B cell (primary cell): ENCODE measurements at regions not wholly inside any gene's neighbourhood (a gene's known extent, or its start where the extent isn't known, plus 50 kb on each side); places are given as distances from the start of the nearest gene placed in this dataset.

Experiments
- ATAC-seq: fragments of 200-7000 bp; cut with Tn5 transposase; one replicate; pipeline ENCODE4 v1.10.0; 2021; ENCODE audit warnings: low read depth, mild to moderate bottlenecking, moderate number of reproducible peaks, moderate library complexity
- CTCF ChIA-PET: fragments of 350-600 bp; sonication (Branson Sonifier 250); formaldehyde crosslinking; loops from one replicate; lab custom pipeline; 2021; ENCODE audit warnings: antibody characterized with exemption, inconsistent platforms; lab: Charles Lee
- POLR2A ChIA-PET: fragments of 350-600 bp; sonication (Branson Sonifier 250); formaldehyde crosslinking; loops from one replicate; lab custom pipeline; 2021; ENCODE audit warnings: antibody characterized with exemption; lab: Charles Lee
- DNase-seq: peaks from one replicate; pipeline ENCODE4 v3.0.0; 2013
- H2AFZ ChIP-seq: 2 replicates; pipeline ENCODE4 v1.6.1; 2012; ENCODE audit warnings: mild to moderate bottlenecking, low read depth, low read length; ENCODE audit not compliant: insufficient read depth, poor library complexity, severe bottlenecking
- H3K27ac ChIP-seq, 2 donors: 1 replicate in 1 of 2; 2 replicates in 1 of 2; pipeline ENCODE4 v1.5.1; 2012 to 2013; ENCODE audit warnings: low read length in 2 of 2, mild to moderate bottlenecking in 2 of 2, moderate library complexity in 1 of 2
- H3K27me3 ChIP-seq, 4 experiments: fragments of 200-600 bp in 1 of 4; sonication (generic) in 1 of 4; replicated peaks in 1 of 4; 1 replicate in 2 of 4; 2 replicates in 2 of 4; pipeline versions ENCODE4 v1.6.1 to v1.7.0; 2013 to 2016; ENCODE audit warnings: low read length in 3 of 4, mild to moderate bottlenecking in 2 of 4, mixed read lengths in 1 of 4, moderate library complexity in 1 of 4; ENCODE audit not compliant: insufficient read depth in 4 of 4, control insufficient read depth in 3 of 4; ENCODE audit errors: control extremely low read depth in 1 of 4
- H3K36me3 ChIP-seq, 2 experiments: replicated peaks in 1 of 2; 1 replicate in 1 of 2; 2 replicates in 1 of 2; pipeline versions ENCODE4 v1.6.1 to v1.7.1; 2013; ENCODE audit warnings: low read length in 1 of 2; ENCODE audit not compliant: insufficient read depth in 2 of 2, control insufficient read depth in 1 of 2; ENCODE audit errors: control extremely low read depth in 1 of 2, extremely low read depth in 1 of 2
- H3K4me1 ChIP-seq, 2 donors: fragments of 200-600 bp in 1 of 2; sonication (generic) in 1 of 2; 1 replicate in 1 of 2; 2 replicates in 1 of 2; pipeline versions ENCODE4 v1.5.1 to v1.6.1; 2013 to 2017; ENCODE audit warnings: low read length in 2 of 2; ENCODE audit not compliant: control insufficient read depth in 2 of 2, insufficient read depth in 2 of 2
- H3K4me2 ChIP-seq: replicated peaks from 2 replicates; pipeline ENCODE3; 2012; ENCODE audit warnings: mild to moderate bottlenecking, low read depth, low read length; ENCODE audit not compliant: poor library complexity, severe bottlenecking
- H3K4me3 ChIP-seq, 5 experiments: fragments of 200-600 bp in 1 of 5; sonication (generic) in 1 of 5; 1 replicate in 3 of 5; 2 replicates in 2 of 5; pipeline versions ENCODE4 v1.5.1 to v1.7.0; 2011 to 2016; ENCODE audit warnings: low read length in 4 of 5, mild to moderate bottlenecking in 4 of 5, low read depth in 2 of 5, control low read depth in 1 of 5, moderate library complexity in 1 of 5; ENCODE audit not compliant: insufficient read depth in 1 of 5; ENCODE audit errors: control extremely low read depth in 1 of 5, extremely low read depth in 1 of 5
- H3K79me2 ChIP-seq: fragments of 200-600 bp; sonication (generic); one replicate; pipeline ENCODE4 v1.6.0; 2016; ENCODE audit warnings: low read length; ENCODE audit not compliant: control insufficient read depth, insufficient read depth
- H3K9ac ChIP-seq: fragments of 200-600 bp; sonication (generic); 2 replicates; pipeline ENCODE4 v1.6.1; 2017; ENCODE audit warnings: mild to moderate bottlenecking, low read length, moderate library complexity
- H3K9me3 ChIP-seq, 3 donors: one replicate each; pipeline versions ENCODE4 v1.6.1 to v1.7.1; 2013; ENCODE audit warnings: low read length in 2 of 3; ENCODE audit not compliant: control insufficient read depth in 2 of 3, insufficient read depth in 1 of 3; ENCODE audit errors: control extremely low read depth in 1 of 3
- H4K20me1 ChIP-seq: 2 replicates; pipeline ENCODE4 v1.6.0; 2012; ENCODE audit warnings: mild to moderate bottlenecking, low read length; ENCODE audit not compliant: insufficient read depth, control insufficient read depth, poor library complexity, severe bottlenecking
- H3K27ac Mint-ChIP-seq: one replicate; pipeline ENCODE4 v1.8.0; 2021; ENCODE audit warnings: mixed read lengths
- H3K27me3 Mint-ChIP-seq: one replicate; pipeline ENCODE4 v1.8.0; 2021; ENCODE audit warnings: mixed read lengths
- H3K4me1 Mint-ChIP-seq: one replicate; pipeline ENCODE4 v1.8.0; 2021; ENCODE audit warnings: mixed read lengths
- H3K4me3 Mint-ChIP-seq: one replicate; pipeline ENCODE4 v1.8.0; 2021; ENCODE audit warnings: mixed read lengths
- H3K9me3 Mint-ChIP-seq: one replicate; pipeline ENCODE4 v1.8.0; 2022; ENCODE audit warnings: mixed read lengths; ENCODE audit not compliant: insufficient read depth
- CTCF ChIP-seq: fragments of 200-600 bp; IDR thresholded peaks from one replicate; pipeline ENCODE4 v1.8.0; 2022; ENCODE audit warnings: antibody characterized with exemption, mild to moderate bottlenecking
- EZH2 ChIP-seq: IDR thresholded peaks from 2 replicates; pipeline ENCODE4 v1.6.1; 2012; ENCODE audit warnings: borderline replicate concordance, low read depth, mild to moderate bottlenecking, moderate library complexity, low read length; ENCODE audit not compliant: insufficient read depth, poor library complexity, severe bottlenecking
- WGBS: methylation state at CpG from one replicate; pipeline ENCODE4 v1.1.5; 2013; ENCODE audit warnings: missing lambda C conversion rate; ENCODE audit not compliant: insufficient coverage; 5-methylcytosine and 5-hydroxymethylcytosine counted together
- intact Hi-C: fragments of 100-400 bp; cut with micrococcal nuclease; formaldehyde crosslinking; loops from one replicate; pipeline ENCODE4 v1.10.0; 2022

- Histone ChIP-seq H4K20me1 (no peaks in the 10 kb centered on the region), H3K27ac (no peak overlapping the region), H3K9ac (no peak overlapping the region), H2AFZ (no peak overlapping the region), H3K9me3 (no peaks in the 10 kb centered on the region), H3K36me3 (no peaks in the 10 kb centered on the region), H3K79me2 (no peaks in the 10 kb centered on the region), H3K4me1 (no peaks in the 10 kb centered on the region), H3K4me2 (no peak overlapping the region), H3K4me3 (no peak overlapping the region), H3K27me3 (no peaks in the 10 kb centered on the region)
- ChIA-PET POLR2A (no interaction called here), CTCF (no interaction called here)
- no peak for ATAC-seq
- no peak overlapping the region for H3K27ac Mint-ChIP-seq
- WGBS, result no CpG with 5 or more reads among the region's 2 CpGs
- DNase-seq, result no peak
- no peaks in the 10 kb centered on the region for H3K27me3 Mint-ChIP-seq
- H3K4me1 Mint-ChIP-seq, result no peaks in the 10 kb centered on the region
- TF ChIP-seq CTCF (no peak), EZH2 (no peak)
- intact Hi-C loops, result no loop called here
- no peaks in the 10 kb centered on the region for H3K9me3 Mint-ChIP-seq
- H3K4me3 Mint-ChIP-seq, result no peak overlapping the region
Measured at GRCh38 chrX:17994429-17994828, 133.3 kb upstream of the RAI2 start.

GRCh38 chrX:17993062-17993461 is 132.0 kb upstream of the RAI2 start:
- Histone ChIP-seq H3K36me3 (no peaks in the 10 kb centered on the region), H3K9ac (no peak overlapping the region), H3K27ac (no peak overlapping the region), H3K4me2 (no peak overlapping the region), H2AFZ (no peak overlapping the region), H3K79me2 (no peaks in the 10 kb centered on the region), H3K27me3 (no peaks in the 10 kb centered on the region), H3K4me3 (no peak overlapping the region), H3K9me3 (no peaks in the 10 kb centered on the region), H3K4me1 (no peaks in the 10 kb centered on the region), H4K20me1 (no peaks in the 10 kb centered on the region)
- Mint-ChIP-seq H3K27ac (no peak overlapping the region), H3K27me3 (no peaks in the 10 kb centered on the region), H3K9me3 (no peaks in the 10 kb centered on the region), H3K4me1 (no peaks in the 10 kb centered on the region), H3K4me3 (no peak overlapping the region)
- intact Hi-C loops, result no loop called here
- ChIA-PET CTCF (no interaction called here), POLR2A (no interaction called here)
- WGBS, result no CpG with 5 or more reads among the region's 3 CpGs
- TF ChIP-seq CTCF (no peak), EZH2 (no peak)
- DNase-seq, result no peak
- ATAC-seq, result no peak
